ENCODE measurements at regions not wholly inside any gene's neighbourhood (a gene's known extent, or its start where the extent isn't known, plus 50 kb on each side); places are given as distances from the start of the nearest gene placed in this dataset.
"Not testable (repeated sequence)": the region's sequence is repeated elsewhere in the genome, so short reads cannot be mapped to it uniquely, and the experiment has no call there.

DNA sequence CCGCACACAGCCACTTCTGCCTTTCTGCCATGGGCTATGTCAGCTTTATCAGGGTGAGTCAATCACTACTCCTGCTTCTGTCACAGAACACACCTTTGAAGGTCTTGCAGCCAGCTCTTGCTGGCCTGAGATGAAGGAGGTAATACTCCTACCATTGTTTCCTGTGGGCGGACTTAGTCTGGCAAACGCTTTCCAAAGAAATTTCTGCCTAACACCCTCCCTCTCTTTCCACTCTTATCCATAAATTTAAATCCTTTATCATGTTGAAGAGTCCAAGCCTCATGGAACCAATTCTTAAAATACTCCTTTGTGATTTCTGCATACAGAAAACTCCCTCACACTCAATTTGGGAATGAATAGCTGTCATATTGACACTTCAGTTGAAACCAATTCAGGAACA, 633.1 kb upstream of the CHRM3 start:
- 100% methylated on average over 1 of the region's 3 CpGs for WGBS (ENCODE audit: insufficient coverage, low lambda C conversion rate)
- Histone ChIP-seq H3K27me3 (ENCODE audit: control insufficient read depth, insufficient read depth, low read length) (no peaks in the 10 kb centered on the region), H3K36me3 (ENCODE audit: control insufficient read depth, insufficient read depth, low read length) (no peaks in the 10 kb centered on the region), H3K4me3 (ENCODE audit: low read length) (no peak overlapping the region), H3K9me3 (ENCODE audit: control insufficient read depth, low read depth, low read length) (no peaks in the 10 kb centered on the region), H3K4me1 (ENCODE audit: control insufficient read depth, insufficient read depth, low read length) (no peaks in the 10 kb centered on the region), H3K27ac (ENCODE audit: low read length) (no peak overlapping the region)
- DNase-seq, result no peak

DNA sequence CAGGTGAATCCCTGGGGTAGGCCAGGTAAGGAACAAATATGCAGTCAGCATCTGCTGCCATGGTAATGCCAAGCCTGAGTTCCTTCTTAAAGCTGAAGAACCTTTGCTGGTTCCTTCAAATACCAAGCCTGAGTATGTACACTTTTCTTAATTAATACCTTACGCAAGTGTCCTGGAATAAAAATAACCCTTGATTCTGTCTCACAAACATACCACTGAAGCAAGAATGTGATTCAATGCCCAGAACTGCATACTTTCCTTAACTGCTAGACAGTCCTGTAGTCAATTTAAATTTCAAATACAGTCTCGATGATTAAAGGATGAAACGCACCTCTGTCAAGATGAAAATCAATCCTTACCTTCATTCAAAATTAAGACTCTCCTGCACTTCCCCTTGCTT, 634.0 kb upstream of the CHRM3 start:
- WGBS (ENCODE audit: insufficient coverage, low lambda C conversion rate), result 93% methylated on average over 3 of the region's 3 CpGs
- Histone ChIP-seq H3K4me1 (ENCODE audit: control insufficient read depth, insufficient read depth, low read length) (no peaks in the 10 kb centered on the region), H3K36me3 (ENCODE audit: control insufficient read depth, insufficient read depth, low read length) (no peaks in the 10 kb centered on the region), H3K27ac (ENCODE audit: low read length) (no peak overlapping the region), H3K27me3 (ENCODE audit: control insufficient read depth, insufficient read depth, low read length) (no peaks in the 10 kb centered on the region), H3K9me3 (ENCODE audit: control insufficient read depth, low read depth, low read length) (no peaks in the 10 kb centered on the region), H3K4me3 (ENCODE audit: low read length) (no peak overlapping the region)
- DNase-seq, result peak in 1 of 2 donors; percentile 12

DNA sequence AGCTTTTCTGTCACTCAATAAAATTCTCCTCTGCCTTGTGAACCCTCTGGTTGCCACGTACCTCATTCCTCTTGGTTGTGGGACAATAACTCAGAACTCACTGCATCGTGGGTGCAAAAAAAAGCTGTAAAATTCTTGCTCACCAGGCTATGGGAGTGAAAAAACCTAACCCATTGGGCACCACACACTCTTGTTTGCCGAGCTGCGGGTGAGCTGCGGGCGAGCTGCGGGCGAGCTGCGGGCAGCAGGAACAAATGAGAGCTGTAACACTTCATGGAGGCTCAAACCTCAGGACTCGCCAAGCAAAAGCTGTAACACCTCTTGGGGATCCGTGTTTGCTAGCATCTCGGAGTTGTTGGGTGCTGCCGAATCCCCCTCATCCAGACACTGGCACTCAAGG, 641.3 kb upstream of the CHRM3 start:
- Histone ChIP-seq H3K4me1 (ENCODE audit: control insufficient read depth, insufficient read depth, low read length) (no peaks in the 10 kb centered on the region), H3K4me3 (ENCODE audit: low read length) (no peak overlapping the region), H3K9me3 (ENCODE audit: control insufficient read depth, low read depth, low read length) (no peaks in the 10 kb centered on the region), H3K27me3 (ENCODE audit: control insufficient read depth, insufficient read depth, low read length) (no peaks in the 10 kb centered on the region), H3K36me3 (ENCODE audit: control insufficient read depth, insufficient read depth, low read length) (no peaks in the 10 kb centered on the region), H3K27ac (ENCODE audit: low read length) (no peak overlapping the region)
- DNase-seq, result no peak
- WGBS (ENCODE audit: insufficient coverage, low lambda C conversion rate), result 100% methylated on average over 1 of the region's 13 CpGs

DNA sequence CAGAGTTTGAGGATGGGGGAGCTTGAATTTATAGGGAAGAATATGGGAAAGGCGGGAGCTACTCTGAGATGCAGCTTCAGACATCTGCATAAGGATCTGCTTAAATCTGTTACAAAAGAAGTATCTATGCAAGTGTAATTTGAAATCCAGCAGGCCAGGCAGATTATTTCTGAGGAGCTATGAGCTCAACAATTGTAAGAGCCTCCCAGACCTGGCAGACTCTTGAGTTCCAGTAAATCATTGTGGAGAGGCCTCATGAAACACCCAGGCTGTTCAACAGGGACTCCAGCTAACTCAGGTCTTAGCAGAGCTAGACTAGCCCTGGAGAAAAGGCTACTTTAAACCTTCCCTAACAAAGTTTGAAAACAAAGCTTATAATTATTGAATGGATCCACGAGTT, 647.5 kb upstream of the CHRM3 start:
- DNase-seq, result no peak

DNA sequence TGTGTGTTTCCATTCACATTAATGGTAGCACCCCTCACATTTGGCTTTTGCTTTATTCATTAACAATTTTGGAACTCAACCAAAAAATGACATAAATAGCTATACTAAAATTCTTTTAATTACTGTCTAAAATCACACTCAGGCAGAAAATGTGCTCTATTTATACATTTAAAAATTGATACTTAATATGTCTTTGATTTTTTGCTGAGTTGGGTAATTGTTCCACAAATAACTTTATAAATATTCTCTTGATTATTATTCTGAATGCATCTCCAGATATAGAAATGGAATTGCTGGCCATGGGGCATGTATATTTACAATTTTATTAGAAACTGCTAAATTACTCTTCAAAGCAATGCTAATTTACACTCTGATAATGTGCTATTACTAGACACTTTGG, 658.7 kb upstream of the CHRM3 start:
- DNase-seq, result no peak
- no peak overlapping the region for H3K27ac ChIP-seq (ENCODE audit: low read length)
- no peak overlapping the region for H3K4me3 ChIP-seq (ENCODE audit: low read length)
- H3K27me3 ChIP-seq (ENCODE audit: control insufficient read depth, insufficient read depth, low read length), result no peaks in the 10 kb centered on the region
- no peaks in the 10 kb centered on the region for H3K36me3 ChIP-seq (ENCODE audit: control insufficient read depth, insufficient read depth, low read length)
- H3K9me3 ChIP-seq (ENCODE audit: control insufficient read depth, low read depth, low read length), result no peaks in the 10 kb centered on the region
- no peaks in the 10 kb centered on the region for H3K4me1 ChIP-seq (ENCODE audit: control insufficient read depth, insufficient read depth, low read length)

More for the DNA sequence above, 647.5 kb upstream of the CHRM3 start:
- Histone ChIP-seq H3K36me3 (ENCODE audit: control insufficient read depth, insufficient read depth, low read length) (no peaks in the 10 kb centered on the region), H3K4me1 (ENCODE audit: control insufficient read depth, insufficient read depth, low read length) (no peaks in the 10 kb centered on the region), H3K9me3 (ENCODE audit: control insufficient read depth, low read depth, low read length) (no peaks in the 10 kb centered on the region), H3K4me3 (ENCODE audit: low read length) (no peak overlapping the region), H3K27me3 (ENCODE audit: control insufficient read depth, insufficient read depth, low read length) (no peaks in the 10 kb centered on the region), H3K27ac (ENCODE audit: low read length) (no peak overlapping the region)
- WGBS (ENCODE audit: insufficient coverage, low lambda C conversion rate), result no CpG with 5 or more reads among the region's 2 CpGs

DNA sequence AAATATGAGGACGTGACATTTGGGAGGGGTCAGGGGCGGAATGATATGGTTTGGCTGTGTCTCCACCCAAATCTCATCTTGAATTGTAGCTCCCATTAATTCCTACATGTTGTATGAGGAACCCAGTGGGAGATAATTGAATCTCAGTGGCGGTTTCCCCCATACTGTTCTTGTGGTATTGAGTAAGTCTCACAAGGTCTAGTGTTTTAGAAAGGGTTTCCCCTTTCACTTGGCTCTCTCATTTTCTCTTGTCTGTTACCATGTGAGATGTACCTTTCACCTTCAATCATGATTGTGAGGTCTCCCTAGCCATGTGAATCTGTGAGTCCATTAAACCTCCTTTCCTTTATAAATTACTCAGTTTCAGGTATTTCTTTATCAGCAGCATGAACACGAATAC, 663.6 kb upstream of the CHRM3 start:
- no peaks in the 10 kb centered on the region for H3K4me1 ChIP-seq (ENCODE audit: control insufficient read depth, insufficient read depth, low read length)
- H3K9me3 ChIP-seq (ENCODE audit: control insufficient read depth, low read depth, low read length), result no peaks in the 10 kb centered on the region
- H3K36me3 ChIP-seq (ENCODE audit: control insufficient read depth, insufficient read depth, low read length), result no peaks in the 10 kb centered on the region
- H3K27me3 ChIP-seq (ENCODE audit: control insufficient read depth, insufficient read depth, low read length), result no peaks in the 10 kb centered on the region
- WGBS (ENCODE audit: insufficient coverage, low lambda C conversion rate), result no CpG with 5 or more reads among the region's 4 CpGs
- H3K4me3 ChIP-seq (ENCODE audit: low read length), result no peak overlapping the region
- H3K27ac ChIP-seq (ENCODE audit: low read length), result no peak overlapping the region
- no peak for DNase-seq

DNA sequence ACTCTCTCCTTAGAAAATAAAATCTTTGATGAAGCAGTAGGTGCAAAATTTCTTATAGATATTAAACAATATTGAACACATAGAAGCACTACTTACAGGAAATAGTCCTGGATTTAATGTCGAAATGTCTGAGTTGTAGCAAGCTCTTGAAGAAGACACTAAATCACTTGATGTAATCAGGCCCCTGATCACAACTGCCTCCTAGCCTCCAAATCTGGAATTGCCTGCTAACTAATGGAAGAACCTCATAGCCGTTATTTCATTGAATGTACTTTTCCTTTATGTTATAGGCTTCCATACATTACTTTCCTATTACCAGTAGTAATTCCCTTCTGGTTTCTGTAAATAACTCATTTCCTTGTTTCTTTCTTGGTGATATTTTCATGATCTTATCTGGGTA, 675.7 kb upstream of the CHRM3 start:
- H3K4me1 ChIP-seq (ENCODE audit: control insufficient read depth, insufficient read depth, low read length), result no peaks in the 10 kb centered on the region
- no peaks in the 10 kb centered on the region for H3K9me3 ChIP-seq (ENCODE audit: control insufficient read depth, low read depth, low read length)
- H3K27me3 ChIP-seq (ENCODE audit: control insufficient read depth, insufficient read depth, low read length), result no peaks in the 10 kb centered on the region
- H3K36me3 ChIP-seq (ENCODE audit: control insufficient read depth, insufficient read depth, low read length), result no peaks in the 10 kb centered on the region
- WGBS (ENCODE audit: insufficient coverage, low lambda C conversion rate), result 70% methylated on average over 1 of the region's 2 CpGs
- no peak overlapping the region for H3K27ac ChIP-seq (ENCODE audit: low read length)
- DNase-seq, result no peak
- no peak overlapping the region for H3K4me3 ChIP-seq (ENCODE audit: low read length)

DNA sequence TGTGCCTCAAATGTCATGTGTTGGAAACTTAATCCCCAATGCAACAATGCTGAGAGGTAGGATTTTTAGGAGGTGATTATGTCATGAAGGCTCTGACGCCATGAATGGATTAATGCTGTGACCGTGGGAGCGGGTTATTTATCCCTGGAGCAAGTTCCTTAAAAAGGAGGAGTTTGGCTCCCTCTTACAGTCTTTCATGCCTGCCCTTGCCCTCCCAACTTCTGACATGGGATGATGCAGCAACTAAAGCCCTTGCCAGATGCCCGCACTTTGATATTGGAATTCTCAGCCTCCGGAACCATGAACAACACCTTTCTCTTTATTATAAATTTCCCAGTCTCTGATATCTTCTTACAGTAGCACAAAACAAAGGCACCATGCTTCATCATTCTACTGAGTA, 685.3 kb upstream of the CHRM3 start:
- no peaks in the 10 kb centered on the region for H3K36me3 ChIP-seq (ENCODE audit: control insufficient read depth, insufficient read depth, low read length)
- no CpG with 5 or more reads among the region's 5 CpGs for WGBS (ENCODE audit: insufficient coverage, low lambda C conversion rate)
- H3K4me1 ChIP-seq (ENCODE audit: control insufficient read depth, insufficient read depth, low read length), result no peaks in the 10 kb centered on the region
- no peak for DNase-seq
- H3K27ac ChIP-seq (ENCODE audit: low read length), result no peak overlapping the region
- no peaks in the 10 kb centered on the region for H3K27me3 ChIP-seq (ENCODE audit: control insufficient read depth, insufficient read depth, low read length)
- no peak overlapping the region for H3K4me3 ChIP-seq (ENCODE audit: low read length)
- H3K9me3 ChIP-seq (ENCODE audit: control insufficient read depth, low read depth, low read length), result no peaks in the 10 kb centered on the region

DNA sequence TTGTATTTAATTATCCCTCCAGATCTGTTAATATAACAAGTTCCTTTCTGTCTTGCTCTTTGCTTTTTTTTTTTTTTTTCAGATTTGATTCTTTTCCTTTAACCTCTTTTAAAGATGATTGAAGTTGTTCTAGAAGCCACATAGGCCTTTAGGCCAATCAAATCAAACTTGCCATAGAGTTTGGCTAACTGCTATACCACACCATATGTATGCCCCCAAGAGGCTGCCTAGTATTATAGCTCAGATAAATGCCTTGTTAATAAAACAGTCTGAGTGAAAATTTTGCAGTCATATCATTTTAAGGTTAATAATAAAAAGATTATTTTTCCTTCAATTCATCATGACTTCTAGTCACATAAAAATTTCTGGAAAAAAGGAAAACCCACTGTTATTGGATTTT, 696.0 kb upstream of the CHRM3 start:
- Histone ChIP-seq H3K27ac (ENCODE audit: low read length) (no peak overlapping the region), H3K27me3 (ENCODE audit: control insufficient read depth, insufficient read depth, low read length) (no peaks in the 10 kb centered on the region), H3K36me3 (ENCODE audit: control insufficient read depth, insufficient read depth, low read length) (no peaks in the 10 kb centered on the region), H3K4me3 (ENCODE audit: low read length) (no peak overlapping the region), H3K4me1 (ENCODE audit: control insufficient read depth, insufficient read depth, low read length) (no peaks in the 10 kb centered on the region), H3K9me3 (ENCODE audit: control insufficient read depth, low read depth, low read length) (no peaks in the 10 kb centered on the region)
- DNase-seq, result no peak

DNA sequence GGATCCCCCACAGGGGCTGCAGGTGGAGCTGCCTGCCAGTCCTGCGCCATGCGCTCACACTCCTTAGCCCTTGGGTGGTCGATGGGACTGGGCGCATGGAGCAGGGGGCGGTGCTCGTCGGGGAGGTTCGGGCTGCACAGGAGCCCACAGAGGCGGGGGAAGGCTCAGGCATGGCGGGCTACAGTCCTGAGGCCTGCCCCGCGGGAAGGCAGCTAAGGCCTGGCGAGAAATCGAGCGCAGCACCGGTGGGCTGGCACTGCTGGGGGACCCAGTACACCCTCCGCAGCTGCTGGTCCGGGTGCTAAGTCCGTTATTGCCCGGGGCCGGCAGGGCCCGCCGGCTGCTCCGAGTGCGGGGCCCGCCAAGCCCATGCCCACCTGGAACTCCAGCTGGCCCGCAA, 701.8 kb upstream of the CHRM3 start:
- not testable (repeated sequence) for H3K4me1 ChIP-seq (ENCODE audit: control insufficient read depth, insufficient read depth, low read length); H3K27me3 ChIP-seq (ENCODE audit: control insufficient read depth, insufficient read depth, low read length); H3K4me3 ChIP-seq (ENCODE audit: low read length); H3K27ac ChIP-seq (ENCODE audit: low read length); H3K36me3 ChIP-seq (ENCODE audit: control insufficient read depth, insufficient read depth, low read length); H3K9me3 ChIP-seq (ENCODE audit: control insufficient read depth, low read depth, low read length); DNase-seq
- WGBS (ENCODE audit: insufficient coverage, low lambda C conversion rate), result no CpG with 5 or more reads among the region's 27 CpGs

DNA sequence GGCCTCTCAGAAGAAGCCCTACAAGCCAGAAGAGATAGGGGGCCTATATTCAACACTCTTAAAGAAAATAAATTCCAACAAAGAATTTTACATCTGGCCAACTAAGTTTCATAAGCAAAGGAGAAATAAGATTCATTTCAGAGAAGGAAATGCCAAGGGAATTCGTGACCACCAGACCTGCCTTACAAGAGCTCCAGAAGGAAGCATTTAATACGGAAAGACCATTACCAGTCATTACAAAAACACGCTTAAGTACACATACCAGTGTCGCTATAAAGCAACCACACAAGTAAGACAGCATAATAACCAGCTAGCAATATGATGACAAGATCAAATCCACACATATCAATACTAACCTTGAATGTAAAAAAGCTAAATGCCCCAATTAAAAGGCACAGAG, 704.9 kb upstream of the CHRM3 start:
- no peaks in the 10 kb centered on the region for H3K27me3 ChIP-seq (ENCODE audit: control insufficient read depth, insufficient read depth, low read length)
- 100% methylated on average over 1 of the region's 4 CpGs for WGBS (ENCODE audit: insufficient coverage, low lambda C conversion rate)
- H3K9me3 ChIP-seq (ENCODE audit: control insufficient read depth, low read depth, low read length), result peaks cover 7% of the 10 kb centered on the region
- H3K27ac ChIP-seq (ENCODE audit: low read length), result no peak overlapping the region
- DNase-seq, result no peak
- H3K4me3 ChIP-seq (ENCODE audit: low read length), result no peak overlapping the region
- H3K36me3 ChIP-seq (ENCODE audit: control insufficient read depth, insufficient read depth, low read length), result no peaks in the 10 kb centered on the region
- H3K4me1 ChIP-seq (ENCODE audit: control insufficient read depth, insufficient read depth, low read length), result no peaks in the 10 kb centered on the region
